Posterior vena cava (tissue), 2 donors: ENCODE measurements at regions not wholly inside any gene's neighbourhood (a gene's known extent, or its start where the extent isn't known, plus 50 kb on each side); places are given as distances from the start of the nearest gene placed in this dataset.

Experiments used
- DNase-seq: peaks from one replicate; pipeline ENCODE4 v3.0.0-alpha.2; 2020; ENCODE audit warnings: low spot score
- intact Hi-C, 2 donors: fragments of 100-400 bp; cut with DNase I; formaldehyde crosslinking; loops; one replicate each; pipeline versions ENCODE4 v1.14.1 to v1.14.2; 2022 to 2023
- donor health status: DM: yes; HTN: yes; CAD: no.
- donor health status: DM: yes; HTN: yes; CAD: no.

DNA sequence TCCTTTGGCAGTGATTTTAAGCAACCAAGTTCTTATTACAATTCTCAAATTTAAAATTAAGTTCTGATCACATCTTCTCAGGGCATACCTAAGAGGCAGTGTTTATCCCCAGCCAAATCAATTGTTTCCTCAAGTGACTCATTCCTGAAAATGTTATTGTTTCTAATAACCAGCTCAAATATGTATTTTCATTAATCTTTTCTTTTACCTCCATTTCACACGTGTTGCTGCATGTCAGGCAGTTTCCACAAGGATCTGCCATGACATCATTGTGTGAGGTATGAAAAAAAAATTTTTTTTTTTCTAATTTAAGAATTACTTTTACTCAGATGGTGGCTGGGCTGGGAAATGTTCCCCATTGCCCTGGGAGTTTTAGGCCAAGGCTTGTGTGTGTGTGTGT is 113.0 kb upstream of the NTRK2 start:
- intact Hi-C loops: no loop called here
- no peak for DNase-seq

DNA sequence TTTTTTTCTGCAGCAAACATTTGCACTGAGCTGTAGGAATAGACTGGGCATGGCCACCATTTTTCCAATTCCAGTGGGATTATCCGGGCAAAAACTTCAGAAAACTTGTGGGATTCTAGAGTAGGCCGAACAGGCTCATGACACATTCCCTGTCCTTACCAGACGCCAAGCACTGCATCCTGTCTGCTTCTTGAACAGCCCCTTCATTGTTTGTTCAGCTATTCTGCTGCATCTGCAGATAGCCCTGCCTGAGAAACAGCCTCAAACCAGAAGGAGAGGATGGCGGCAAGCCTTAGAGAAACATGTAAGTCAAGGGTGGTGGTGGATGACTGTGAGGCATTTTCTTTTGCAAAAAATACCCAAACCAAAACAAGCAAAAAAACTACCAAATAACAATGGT is 111.8 kb upstream of the NTRK2 start:
- intact Hi-C loops: no loop called here
- DNase-seq: no peak

DNA sequence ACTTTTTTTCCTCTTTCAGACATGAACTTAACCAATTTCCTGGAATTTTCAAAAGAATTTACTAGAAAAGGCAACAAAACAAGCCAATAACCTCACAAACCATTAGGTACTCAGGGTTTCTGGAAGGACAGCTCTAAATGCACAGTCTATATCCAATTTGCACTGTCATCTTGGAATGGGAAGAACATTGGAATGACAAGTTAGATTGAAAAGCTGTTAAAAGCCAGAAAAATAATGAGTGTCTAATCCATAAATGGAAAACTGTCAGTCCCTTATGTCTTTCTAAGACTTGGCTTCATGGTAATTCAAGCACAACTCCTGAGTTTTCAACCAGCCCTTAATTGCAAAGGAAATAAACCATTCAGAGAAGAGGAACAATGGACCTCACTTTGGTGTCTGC is 105.8 kb upstream of the NTRK2 start:
- no peak for DNase-seq
- intact Hi-C loops: no loop called here

DNA sequence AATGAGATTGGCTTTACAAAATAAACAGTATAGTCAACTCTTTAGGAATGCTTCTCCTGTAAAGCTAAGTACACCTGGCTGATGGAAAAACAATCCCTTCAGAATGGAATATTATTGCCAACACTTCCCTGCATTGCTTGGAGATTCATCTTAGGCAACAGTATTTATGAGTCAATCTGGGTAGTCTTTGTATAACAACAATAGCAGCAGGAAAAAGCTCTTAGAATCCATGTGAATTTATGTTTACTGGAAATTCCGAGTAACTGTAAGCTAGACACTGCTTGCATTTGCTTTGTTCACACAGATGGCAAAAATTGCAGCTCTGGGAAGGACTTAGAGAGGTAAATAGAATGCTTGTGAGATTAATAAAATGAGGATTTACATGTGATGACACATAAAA is 101.7 kb upstream of the NTRK2 start:
- intact Hi-C loops: no loop called here
- no peak for DNase-seq

DNA sequence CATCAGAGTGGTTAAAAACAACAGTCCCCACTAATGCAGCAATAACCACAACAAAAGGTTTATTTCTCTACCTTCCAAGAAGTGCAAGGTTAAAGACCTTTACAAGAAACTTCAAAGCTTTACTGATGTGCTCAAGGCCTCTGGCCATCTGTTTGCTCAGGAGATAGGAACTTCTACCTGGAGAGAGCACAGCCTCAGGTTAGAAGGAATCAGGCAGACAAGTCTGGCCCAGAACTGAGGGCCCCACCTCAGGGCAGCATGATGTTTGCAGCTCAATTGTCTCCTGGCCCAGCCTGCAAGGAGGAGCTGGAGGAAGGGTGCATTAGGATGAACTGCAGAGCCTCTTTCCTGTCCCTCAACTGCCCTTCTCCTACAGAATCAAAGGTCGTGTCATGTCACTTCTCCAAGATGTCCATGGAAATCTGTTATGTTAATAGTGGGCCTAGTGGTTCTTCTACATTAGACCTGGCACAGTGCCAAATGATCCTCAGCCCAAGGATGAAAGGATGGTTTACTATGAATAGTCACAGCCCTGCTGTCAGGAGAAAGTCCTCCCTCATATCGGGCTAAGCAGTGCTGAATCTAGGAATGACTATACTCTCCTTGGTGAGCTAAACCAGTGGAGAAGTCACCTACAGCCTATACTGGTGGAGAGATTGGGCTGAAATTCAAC is 98.9 kb upstream of the NTRK2 start:
- no peak for DNase-seq
- intact Hi-C loops: no loop called here

DNA sequence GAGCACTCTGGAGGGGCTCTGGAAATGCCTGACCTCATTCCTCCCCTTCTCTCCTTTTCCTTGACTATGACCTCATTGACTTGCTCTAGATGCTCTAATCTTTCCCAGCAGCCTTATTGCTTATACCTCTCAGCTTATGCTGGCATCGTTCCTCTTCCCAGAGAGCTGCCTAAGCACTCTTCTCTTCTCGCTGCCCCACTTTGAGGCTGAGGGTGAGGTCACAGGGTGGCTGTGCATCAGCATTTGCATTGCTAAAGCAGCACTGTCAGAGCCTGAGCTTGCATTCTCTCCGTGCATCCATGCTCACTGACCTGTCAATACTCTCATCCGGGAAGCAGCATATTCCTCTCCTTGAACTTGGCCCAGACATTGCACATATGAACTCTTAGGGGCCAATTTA is 96.4 kb upstream of the NTRK2 start:
- DNase-seq: no peak
- intact Hi-C loops: no loop called here

DNA sequence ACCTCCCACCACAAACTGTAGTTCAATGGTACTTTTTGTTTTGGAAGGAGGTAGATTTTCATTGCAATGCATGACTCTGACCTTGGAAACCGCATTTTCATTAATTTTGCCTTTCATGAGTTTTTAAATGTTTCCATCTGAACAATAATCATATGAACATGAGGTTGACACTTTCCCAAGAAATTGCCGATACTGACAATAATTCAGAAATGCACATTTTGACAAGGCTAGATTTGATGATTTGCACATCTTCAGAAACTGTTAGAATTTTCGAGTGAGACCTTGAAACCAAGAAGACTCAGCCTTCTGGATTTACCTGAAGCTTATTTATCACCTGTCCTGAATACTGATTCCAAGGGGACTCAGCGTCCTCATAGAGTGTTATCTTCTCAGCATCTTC is 93.8 kb upstream of the NTRK2 start:
- no peak for DNase-seq
- intact Hi-C loops: no loop called here

DNA sequence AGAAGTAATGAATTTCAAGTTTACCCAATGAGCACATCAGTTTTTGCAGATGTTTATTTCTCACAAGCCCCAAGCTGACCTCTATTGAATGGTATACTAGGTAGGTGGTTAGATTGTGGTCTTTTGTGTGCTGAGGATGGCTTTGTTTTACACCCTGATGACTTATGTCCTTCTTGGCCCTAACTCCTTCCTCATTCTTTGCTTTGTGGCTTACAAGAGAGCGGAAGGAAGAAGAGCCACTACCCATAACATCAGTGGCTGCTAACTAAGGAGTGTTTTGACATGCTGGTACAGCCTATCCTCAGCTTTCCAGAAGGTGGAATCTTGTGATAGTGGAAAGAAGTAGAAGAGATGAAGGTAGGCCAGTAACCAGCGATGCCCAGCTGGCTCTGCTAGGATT is 85.7 kb upstream of the NTRK2 start:
- intact Hi-C loops: no loop called here
- no peak for DNase-seq

DNA sequence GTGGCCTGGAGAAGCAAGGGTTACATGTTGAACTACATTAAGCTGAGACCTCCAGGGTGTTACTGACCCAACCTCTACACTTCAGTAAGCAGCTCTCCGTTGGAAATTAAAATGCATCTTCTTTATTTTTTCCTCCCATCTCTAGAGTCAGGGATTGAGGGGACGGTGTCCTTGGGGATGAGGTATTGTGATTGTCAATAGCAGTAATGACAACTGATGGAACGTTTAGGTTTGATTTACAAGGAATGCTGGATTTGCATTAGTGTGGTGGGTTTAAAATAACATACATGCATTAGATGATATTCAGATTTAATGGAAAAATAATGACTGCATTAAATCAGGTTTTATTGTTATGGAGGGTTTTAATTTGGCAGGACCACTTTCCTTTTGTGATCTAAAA is 82.9 kb upstream of the NTRK2 start:
- no peak for DNase-seq
- intact Hi-C loops: no loop called here

DNA sequence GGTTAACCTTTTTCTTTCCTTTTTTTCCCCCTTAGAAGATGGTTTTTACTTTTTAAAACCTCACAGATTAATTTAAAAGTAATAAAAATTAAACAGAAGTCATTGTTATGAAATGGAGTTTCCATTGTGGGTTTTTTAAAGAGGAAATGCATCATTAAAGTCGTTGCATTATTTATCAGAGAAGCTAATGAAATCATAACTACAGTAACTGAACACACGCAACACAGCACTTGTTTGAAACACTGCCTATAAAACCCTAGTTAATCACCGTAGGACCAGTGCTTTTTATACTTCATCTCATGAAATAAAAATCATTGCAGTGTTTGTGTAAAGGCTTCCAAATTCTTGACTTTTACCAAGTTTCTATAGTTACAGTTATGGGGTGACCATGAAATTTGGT is 82.4 kb upstream of the NTRK2 start:
- no peak for DNase-seq
- intact Hi-C loops: no loop called here

DNA sequence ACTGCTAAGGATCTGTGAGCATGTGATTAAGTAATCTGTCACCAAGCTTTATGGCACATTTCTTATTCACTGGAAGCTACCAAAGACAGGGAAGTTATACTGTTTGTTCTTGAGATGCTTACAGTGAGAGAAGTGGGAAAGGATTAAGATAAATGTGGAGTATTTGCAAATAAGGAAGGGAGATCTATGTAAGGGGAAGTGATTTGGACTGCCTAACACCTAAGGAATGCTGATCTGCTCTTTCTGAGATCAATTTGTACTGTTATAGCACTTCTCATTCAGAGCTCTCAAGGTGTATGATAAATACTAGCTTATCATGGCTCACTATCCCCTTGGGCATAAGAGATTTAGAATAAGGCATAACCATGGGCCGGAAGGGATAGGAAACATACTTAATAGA is 80.0 kb upstream of the NTRK2 start:
- intact Hi-C loops: no loop called here
- no peak for DNase-seq

DNA sequence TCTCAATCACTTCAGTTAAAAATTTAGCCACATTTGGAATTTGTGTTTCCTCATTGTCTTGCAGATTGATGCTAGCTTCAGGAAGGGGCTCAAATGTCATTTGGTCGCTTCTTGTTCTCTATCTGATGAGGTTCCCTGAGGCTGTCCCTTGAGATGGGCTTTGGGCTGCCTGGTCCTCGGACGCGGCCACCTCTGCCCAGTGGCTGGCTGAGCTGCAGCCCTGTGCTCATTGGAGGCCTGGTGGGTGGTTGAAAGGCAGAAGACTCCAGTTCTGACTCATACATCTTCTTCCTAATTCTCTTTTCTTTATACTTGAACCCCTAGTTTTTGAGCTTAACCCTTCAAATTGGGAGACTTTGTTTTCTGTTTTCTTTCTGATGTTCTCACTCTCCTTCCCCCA is 78.8 kb upstream of the NTRK2 start:
- intact Hi-C loops: no loop called here
- DNase-seq: no peak

DNA sequence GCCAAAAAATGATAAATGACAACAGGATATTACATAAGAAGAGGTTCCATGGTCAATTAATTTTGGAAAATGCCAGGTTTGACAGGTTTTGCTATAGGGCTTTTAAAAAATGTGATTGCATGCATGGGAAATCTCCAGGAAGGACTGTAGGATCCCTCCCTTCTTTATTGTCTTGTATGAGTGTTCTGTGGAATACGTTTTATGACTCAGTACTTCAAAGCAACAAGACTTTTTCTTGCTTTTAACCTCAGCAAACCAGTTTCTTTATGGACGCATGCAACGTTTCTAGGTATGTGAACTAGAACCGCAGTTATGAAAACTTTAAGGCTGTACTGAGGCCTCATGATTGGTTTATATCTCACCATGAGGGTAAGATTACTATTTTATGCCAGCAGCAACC is 76.6 kb upstream of the NTRK2 start:
- DNase-seq: no peak
- intact Hi-C loops: no loop called here

DNA sequence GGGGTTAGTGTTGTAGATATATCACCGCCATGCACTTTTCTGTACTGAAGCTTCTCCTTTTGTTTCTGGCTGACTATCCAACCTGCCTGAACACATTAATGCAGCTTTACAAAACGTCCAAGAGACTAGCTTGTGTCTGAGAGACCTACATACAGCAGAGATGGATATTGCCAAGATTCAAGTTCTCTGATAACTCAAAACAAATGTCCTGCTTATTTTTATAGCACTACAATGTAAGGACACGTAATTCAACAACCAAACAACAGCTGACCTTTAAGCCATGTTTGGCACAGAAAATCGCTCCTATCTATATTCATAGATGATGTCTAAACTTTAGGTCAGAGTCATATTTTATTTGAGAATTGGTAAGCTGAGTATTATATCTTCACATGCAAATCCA is 76.2 kb upstream of the NTRK2 start:
- no peak for DNase-seq

DNA sequence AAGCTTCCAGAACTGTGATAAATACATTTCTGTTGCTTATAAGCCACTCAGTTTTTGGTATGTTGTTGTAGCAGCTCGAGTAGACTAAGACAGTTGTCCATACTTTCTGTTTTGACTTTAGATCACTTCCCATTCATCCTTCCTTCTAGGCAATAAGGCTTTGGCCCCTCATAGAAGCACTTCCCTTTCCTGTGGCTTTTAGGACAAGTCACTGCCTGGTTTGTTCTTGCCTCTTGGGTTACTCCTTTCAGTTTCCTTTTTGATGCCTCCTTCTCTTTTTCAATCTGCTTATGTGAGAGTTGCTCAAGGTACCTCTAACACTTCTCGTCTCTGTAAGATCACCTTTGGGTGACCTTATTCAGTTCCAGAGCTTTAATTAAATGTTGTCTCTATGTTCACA is 72.4 kb upstream of the NTRK2 start:
- intact Hi-C loops: no loop called here
- no peak for DNase-seq

More for the DNA sequence above, 76.2 kb upstream of the NTRK2 start:
- intact Hi-C loops: no loop called here

DNA sequence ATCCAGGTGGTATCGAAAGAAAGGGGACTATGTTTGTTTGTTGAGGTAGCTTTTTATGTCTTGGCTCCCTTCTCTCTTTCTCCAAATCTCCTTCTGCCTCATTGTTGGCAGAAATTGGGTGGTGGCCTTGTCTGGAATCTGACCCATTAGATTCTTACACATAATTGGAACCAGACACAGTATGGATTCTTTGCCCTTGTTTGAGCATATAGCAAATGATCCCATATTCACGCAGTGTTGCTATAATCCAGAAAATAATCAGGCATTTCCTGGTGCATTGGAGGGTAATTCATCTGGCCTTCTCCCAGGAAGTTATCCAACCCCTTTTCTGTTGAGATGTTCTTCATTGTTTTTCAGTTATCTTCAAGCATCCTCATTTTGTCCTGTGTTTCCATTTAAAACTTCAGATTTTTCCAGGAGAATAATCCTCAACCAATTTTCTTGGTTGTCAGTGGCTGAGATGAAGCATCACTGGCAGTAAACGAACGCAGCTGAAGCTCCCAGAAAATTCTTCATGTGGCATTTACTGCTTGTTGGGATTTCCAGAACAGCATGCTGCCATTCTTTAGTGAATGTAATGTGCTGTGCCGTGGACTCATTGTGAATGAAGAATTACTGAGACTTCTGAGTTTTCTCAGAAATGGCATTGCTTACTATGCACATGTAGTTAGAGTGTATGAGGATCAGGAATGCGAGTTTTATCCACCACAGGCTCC is 70.5 kb upstream of the NTRK2 start:
- intact Hi-C loops: no loop called here
- DNase-seq: no peak

DNA sequence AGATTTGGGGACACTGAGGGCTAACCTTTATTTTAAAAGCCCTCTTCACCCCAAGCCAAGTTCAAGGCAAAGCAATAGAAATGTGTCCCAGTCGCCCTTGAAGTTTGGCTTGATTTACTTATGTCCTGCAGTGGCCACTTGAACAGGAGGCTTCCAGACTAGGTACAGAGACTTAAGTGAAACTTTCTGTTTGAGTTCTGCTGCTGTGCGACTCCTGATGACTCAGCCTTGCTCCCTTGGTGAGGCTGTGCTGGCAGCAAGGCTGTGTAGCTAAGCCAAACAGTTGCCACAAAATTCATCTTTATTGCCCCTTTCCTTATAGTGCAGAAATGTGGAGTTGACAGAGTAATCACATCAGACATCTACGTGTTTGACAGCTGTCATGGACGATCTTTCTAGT is 68.8 kb upstream of the NTRK2 start:
- intact Hi-C loops: no loop called here
- no peak for DNase-seq

DNA sequence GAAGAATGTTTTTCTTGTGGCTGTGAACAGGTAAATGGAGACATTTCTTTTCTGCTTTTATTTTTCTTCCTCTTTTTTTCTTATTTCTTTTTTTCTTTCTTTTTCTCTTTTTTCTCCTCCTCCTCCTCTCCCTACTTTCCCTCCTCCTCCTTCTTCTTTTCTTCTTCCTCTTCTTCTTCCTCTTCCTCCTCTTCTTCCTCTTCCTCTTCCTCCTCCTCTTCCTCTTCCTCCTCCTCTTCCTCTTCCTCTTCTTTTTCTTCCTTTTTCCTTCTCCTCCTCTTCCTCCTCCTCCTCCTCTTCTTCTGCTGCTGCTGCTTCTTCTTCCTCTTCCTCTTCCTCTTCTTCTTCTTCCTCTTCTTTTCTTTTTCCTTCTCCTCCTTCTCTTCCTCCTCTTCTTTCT is 65.3 kb upstream of the NTRK2 start:
- intact Hi-C loops: no loop called here
- no peak for DNase-seq

DNA sequence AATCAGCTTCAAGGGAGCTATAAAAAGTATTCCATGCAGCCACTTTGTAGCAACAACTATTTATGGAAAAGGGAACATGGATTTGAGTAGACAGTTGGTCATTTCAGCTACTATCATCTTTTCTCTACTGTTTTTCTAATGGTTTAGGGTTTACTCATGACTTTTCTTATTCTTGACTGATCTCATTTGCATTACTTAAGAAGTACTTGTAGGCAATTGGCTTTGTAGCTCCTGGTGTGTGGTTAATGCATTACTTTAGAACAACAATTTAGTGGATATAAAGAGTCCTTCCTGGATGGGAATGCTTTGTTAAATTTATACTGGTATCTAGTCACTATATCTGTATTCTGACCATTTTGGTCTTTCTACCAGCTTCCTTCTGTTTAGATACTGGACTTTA is 59.8 kb upstream of the NTRK2 start:
- no peak for DNase-seq
- intact Hi-C loops: no loop called here

DNA sequence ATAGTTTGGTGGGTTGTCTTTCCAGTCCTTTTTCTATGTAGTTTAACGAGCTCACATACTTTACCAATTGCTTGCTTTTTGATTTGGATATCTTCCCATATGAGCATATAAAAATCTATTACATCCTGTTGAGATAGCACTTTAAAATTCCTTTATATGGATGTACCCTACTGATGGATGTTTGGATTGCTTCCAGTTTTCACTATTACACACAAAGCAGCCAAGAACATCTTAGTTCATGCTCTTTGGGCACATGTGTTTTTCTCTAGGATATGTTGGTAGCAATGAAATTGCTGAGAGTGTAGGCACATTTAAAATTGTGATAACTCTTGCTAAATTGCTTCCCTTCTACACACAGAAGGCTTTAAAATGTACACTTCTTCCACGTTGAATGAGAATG is 56.1 kb upstream of the NTRK2 start:
- intact Hi-C loops: no loop called here
- no peak for DNase-seq

DNA sequence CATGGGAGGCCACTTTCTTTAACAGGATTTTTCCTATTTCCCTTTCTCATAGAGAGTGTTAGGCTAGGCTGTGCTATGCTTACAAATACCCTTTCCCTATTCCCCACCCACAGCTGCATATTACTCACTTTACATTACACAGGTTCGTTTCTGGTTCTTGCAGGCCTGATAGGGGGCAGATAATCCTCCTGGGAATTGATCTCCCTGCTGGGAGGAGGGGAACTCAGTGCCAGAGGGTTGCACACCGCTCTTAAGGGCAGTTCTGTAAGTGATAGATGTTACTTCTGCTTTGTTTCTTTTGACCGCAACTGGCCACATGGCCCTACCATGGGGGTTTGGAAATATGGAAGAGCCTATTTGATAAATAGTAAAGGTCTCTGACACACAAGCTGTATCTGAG is 54.0 kb upstream of the NTRK2 start:
- intact Hi-C loops: no loop called here
- DNase-seq: no peak
